GM21390 (cell line): ENCODE measurements at regions not wholly inside any gene's neighbourhood (a gene's known extent, or its start where the extent isn't known, plus 50 kb on each side); places are given as distances from the start of the nearest gene placed in this dataset.
"Not testable (repeated sequence)": the region's sequence is repeated elsewhere in the genome, so short reads cannot be mapped to it uniquely, and the experiment has no call there.

ENCODE experiments used
- ATAC-seq: cut with Tn5 transposase; IDR thresholded peaks from one replicate; pipeline ENCODE4 v1.9.1; 2021; ENCODE audit not compliant: unreplicated experiment

GRCh38 chr11:87484566-87484965 is 446.8 kb downstream of the TMEM135 start:
- no peak for ATAC-seq

GRCh38 chr11:87477321-87477720 is 439.6 kb downstream of the TMEM135 start:
- ATAC-seq: no peak

GRCh38 chr11:87473174-87473573 is 435.4 kb downstream of the TMEM135 start:
- no peak for ATAC-seq

GRCh38 chr11:87466223-87466622 is 428.5 kb downstream of the TMEM135 start:
- no peak for ATAC-seq

DNA sequence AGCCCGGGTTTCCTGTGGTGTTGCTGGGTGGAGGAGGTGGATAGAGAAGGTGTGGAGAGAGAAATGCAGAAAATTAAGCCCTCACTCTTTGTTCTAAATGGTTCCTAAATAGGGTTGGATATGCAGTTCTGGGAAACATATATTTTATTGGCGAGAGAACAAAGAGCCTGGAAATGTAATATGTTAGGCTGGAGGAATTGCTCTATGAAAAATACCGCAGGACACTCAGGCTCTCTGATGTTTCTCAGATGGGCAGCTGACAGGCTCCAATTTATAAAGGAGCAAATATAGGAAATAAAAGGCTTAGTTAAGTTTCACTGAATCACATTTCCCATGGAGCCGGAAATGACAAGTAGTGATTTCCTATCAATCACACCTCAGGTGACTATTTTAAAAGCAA is 428.0 kb downstream of the TMEM135 start:
- no peak for ATAC-seq

DNA sequence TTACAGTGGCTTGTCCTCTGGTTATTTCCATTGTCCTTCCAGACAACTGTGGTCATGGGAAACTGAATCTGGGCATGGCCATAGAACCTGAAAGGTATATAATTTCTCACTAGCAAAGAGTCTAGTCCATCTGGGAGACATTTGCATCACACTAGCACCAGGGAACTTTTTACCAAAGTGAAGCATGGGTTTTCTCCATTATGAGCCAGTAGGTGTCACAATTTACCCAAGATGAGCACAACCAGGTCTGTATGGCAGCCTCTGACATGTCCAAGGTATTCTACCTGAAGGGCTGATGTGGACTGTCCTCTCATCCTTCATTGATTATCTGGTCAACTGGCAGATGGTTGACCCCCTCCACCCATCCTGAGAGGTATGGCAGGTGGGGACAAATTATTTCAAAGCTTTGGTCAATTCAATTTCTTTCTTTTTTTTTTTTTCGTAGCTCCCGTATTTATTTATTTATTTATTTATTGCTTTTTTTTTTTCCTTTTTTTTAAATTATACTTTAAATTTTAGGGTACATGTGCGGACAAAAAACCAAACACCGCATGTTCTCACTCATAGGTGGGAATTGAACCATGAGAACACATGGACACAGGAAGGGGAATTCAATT is 425.9 kb downstream of the TMEM135 start:
- no peak for ATAC-seq

DNA sequence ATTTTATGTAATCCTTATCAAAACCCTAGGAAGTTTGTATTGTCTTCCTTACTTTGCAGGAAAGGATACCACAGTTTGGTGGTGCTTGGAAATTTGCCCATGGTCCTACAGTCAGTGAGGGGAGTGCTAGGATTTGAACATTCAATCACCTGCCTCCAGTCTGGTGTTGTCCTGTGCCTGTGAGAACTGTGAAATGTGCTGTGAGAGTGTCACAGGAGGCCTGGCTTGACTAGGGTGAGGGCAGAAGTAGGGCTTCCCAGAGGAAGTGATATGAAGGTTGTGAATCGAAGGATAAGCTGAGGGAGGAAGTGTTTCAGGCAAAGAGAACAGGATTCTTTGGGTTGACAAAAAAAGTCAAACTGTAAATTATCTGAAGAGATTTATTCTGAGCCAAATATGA is 424.4 kb downstream of the TMEM135 start:
- no peak for ATAC-seq

- ATAC-seq: no peak
Observed at GRCh38 chr11:87460842-87461637, 423.3 kb downstream of the TMEM135 start.

DNA sequence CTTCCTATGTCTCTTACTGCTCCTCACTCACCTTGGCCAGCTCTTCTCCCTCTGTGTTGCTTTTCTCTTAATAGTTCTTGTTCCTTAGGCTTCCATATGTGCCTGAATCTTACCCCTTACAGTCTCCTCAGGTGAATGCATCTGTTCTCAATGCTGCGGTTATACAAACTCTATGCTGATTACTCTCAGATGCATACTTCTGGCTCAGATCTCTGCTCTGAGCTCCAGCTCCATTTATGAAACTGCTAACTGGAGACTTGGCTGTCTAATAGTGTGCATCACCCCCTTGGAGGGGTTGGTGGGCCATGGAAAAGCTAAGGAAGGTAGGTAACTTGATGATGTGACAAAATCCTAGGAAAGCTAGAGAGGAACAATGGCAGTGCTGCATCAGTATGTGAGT is 422.5 kb downstream of the TMEM135 start:
- no peak for ATAC-seq

GRCh38 chr11:87459351-87459750 is 421.6 kb downstream of the TMEM135 start:
- ATAC-seq: no peak

GRCh38 chr11:87456499-87456898 is 418.8 kb downstream of the TMEM135 start:
- no peak for ATAC-seq

DNA sequence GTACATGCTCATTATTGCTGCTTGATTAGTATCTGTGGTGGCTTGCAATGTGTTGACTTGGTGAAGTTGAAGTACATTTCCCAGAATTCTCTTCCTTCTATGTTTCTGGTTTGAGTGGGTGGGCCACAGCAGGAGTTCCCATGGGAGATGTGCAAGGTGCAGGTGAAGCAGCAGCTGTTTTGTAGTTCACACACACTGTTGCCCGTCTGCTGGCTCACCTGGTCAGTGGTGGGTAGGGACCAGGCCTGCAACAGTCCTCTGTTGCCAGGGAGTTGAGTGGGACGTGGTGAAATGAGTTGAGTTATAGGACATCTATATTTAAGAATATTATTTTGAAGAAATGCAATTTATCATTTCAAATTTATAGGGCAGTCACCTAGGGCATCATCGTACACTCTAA is 417.4 kb downstream of the TMEM135 start:
- no peak for ATAC-seq

DNA sequence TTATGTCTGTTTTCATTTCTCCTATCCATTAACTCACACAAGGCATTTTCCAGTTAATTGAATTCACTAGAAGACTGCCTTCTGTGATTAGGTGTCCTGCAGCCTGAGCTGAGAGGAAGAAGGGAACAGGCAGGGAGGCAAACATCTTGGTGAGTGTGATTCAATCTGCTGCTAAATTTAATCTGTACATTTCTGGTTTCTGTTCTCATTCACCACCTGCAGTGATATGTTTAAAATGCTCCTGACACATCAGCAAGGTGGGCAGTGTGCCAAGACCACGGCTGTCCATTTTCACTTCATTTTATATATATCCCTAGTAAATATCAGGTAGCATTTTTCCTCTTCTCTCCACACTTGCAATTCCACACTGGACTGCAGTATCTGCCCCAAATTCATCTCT is 416.5 kb downstream of the TMEM135 start:
- ATAC-seq: peak; percentile 89

DNA sequence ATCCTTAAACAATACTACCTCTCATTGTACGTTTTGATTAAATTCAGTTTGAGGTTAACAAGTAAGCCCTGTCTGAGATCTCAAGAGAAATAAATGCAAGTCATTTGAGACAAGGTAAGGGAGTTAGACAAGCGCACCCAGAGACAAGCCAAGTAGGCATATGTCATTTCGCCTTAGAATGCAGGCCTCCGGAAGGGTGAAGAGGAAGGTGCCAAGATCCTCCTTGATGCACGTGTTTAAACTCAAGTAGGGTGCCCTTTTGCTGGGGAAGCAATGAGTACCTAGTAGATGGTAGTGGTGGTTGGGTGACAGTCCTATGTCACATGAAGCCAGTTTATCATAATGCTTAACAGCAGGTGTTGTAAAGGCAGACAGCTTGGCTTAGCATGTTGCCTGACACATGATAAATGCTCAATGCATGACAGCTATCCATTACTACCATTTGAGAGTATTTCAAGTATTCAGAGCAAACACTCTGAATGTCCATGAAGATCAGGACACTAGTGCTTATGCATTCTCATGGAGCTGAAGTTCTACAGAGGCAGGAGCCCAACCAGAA is 415.9 kb downstream of the TMEM135 start:
- ATAC-seq: no peak

- not testable (repeated sequence) for ATAC-seq
Observed at GRCh38 chr11:87452025-87452424, 414.3 kb downstream of the TMEM135 start.

DNA sequence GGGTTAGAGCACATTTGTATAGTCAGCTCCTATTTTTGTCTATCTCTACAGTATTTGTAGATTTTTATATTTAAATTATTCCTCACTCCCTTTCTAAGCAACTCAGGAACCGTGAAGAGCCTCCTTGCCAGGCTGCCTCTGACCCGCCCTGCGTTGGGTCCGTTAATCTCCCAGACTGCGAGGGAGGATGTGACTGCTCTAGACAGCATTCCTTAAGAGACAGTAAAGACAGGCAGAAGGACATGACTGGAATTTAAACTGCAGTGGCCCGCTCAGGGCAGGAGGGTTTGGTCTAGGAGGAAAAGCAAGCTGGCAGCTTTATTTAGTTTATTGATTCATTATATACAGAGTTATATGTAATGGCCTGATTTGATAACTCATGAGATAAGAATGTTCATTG is 413.7 kb downstream of the TMEM135 start:
- no peak for ATAC-seq

DNA sequence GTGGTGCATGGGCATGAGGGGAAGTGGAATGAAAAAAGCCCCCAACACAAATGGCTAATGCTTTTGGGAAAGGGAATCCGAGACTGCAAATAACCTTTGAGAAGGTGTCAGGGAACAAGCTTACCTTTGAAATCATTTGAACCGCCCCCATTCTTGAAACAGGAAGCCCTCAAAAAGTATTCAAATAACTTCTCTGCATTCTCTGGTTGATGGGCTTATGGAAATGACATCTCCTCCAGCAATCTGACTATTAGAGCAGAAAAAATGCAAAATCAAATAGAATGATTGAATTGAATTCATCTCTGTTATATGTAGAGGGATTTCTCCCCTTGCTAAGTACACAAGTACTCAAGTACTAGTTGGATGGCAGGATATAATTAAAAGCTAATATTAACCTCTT is 409.9 kb downstream of the TMEM135 start:
- ATAC-seq: no peak

GRCh38 chr11:87444993-87445392 is 407.3 kb downstream of the TMEM135 start:
- no peak for ATAC-seq

DNA sequence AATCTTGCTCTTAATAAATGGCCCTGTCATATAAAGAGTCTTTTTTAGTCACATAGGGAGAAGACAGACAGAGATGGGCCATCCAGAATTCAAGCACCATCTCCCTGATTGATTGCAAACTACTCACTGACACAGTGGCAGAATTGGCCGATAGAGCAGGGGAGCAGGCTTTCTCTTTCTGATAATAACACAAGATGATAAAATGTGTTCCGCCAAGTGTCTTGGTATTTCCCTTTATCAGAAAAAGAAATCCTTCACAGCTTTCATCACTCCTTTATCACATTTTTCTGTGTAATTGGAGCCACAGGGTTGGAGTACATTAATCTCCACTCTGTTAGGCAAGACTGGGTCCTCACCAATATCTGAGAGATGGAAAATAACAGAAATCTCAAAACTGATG is 406.0 kb downstream of the TMEM135 start:
- ATAC-seq: no peak

DNA sequence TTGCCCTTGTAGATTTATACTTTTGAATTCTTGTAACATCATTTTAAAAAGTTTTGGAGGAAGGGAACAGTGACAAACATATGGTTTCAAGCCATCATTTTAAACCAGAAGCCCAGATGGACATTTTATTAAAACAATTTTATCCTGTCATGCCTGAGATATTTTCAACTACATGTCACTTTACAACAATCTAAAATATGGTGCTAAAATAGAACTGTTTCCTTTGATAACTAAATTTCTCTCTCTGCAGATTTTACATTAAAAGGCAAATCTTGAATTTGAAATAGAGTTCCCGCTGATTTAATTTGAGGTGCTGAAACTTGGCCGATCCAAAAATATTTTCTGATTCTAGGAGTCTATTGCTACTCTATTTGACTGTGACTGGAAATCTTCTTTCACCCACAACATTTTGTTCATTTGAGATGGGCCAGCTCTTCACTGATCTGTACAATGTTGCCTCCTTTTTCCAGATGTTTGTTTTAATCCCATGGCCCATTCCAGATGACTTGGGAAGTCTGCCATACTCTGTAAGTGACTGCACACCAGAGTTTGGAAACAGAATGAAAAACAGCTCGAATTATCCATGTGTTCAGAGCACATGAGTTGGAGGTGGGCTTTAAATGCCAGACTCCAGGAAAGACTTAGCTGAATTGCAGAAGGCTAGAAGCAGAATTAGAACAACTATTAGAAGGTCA is 402.5 kb downstream of the TMEM135 start:
- ATAC-seq: no peak

DNA sequence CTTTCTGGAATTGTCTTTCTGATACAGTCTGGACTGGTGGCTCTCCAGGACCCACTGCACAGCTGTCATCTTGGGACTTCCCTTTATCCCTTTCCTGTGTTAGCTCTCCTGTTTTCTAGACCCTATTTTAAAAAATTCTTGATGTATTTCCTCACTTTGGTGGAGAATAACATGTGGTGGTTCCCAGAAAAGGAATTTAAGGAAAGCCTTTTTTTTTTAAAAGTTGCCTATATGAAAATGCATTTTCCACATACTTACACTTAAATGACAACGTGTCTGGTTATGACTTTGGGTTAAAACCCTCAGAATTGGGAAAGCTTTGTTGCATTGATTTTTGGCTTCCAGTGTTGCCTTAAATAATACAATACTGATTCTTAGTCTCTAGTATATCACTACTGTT is 400.7 kb downstream of the TMEM135 start:
- no peak for ATAC-seq

DNA sequence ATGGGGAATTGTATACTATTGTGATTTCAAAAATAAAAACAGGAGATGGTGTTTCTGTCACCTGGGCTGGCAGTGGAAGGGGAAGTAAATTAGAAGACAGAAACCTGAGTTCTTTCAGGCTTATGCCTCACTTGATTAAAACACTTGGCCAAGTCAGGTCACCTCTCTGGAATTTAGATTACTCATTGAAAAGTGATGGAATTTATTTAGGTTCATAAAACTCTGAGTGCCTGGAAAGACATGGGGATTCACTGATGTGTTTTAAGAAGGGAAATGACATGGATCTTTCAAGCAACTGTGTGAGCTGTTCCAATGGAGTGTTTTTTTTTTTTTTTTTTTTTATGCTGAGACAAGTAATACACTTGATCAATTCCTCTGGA is 400.1 kb downstream of the TMEM135 start:
- no peak for ATAC-seq
